GM18511 (cell line): ENCODE measurements at regions not wholly inside any gene's neighbourhood (a gene's known extent, or its start where the extent isn't known, plus 50 kb on each side); places are given as distances from the start of the nearest gene placed in this dataset.
A peak's percentile ranks its signal among the peaks of the same experiment; 100 is the strongest.

Experiments used
- ATAC-seq: cut with Tn5 transposase; IDR thresholded peaks from one replicate; pipeline ENCODE4 v1.9.1; 2021; ENCODE audit warnings: mild to moderate bottlenecking, moderate library complexity; ENCODE audit not compliant: unreplicated experiment

- no peak for ATAC-seq
Observed at GRCh38 chr17:63240106-63240505, 206.0 kb downstream of the CYB561 start.

DNA sequence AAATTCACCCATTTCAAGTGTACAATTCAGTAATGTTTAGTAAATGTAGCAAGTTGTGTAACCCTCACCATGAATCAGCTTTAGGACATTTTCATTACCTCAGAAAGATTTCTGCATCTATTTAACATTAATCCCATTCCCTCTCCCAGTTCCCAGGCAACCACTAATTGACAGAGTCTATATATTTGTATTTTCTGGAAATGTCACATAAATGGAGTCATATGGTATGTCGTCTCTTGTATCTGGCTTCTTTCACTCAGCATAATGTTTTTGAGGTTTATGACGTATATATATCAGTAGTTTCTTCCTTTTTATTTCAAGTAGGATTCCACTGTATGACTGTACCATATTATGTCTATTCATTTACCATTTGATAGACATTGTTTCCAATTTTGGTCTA, 199.8 kb downstream of the CYB561 start:
- no peak for ATAC-seq

- ATAC-seq = no peak
Observed at GRCh38 chr17:63247706-63248105, 198.4 kb downstream of the CYB561 start.

GRCh38 chr17:63249256-63250004, 196.7 kb downstream of the CYB561 start:
- ATAC-seq = no peak

GRCh38 chr17:63250830-63251229, 195.3 kb downstream of the CYB561 start:
- ATAC-seq = no peak

GRCh38 chr17:63258785-63259184, 187.3 kb downstream of the CYB561 start:
- ATAC-seq = no peak

- ATAC-seq = no peak
Observed at GRCh38 chr17:63262751-63263476, 183.2 kb downstream of the CYB561 start.

GRCh38 chr17:63265526-63265925, 180.6 kb downstream of the CYB561 start:
- ATAC-seq = no peak

DNA sequence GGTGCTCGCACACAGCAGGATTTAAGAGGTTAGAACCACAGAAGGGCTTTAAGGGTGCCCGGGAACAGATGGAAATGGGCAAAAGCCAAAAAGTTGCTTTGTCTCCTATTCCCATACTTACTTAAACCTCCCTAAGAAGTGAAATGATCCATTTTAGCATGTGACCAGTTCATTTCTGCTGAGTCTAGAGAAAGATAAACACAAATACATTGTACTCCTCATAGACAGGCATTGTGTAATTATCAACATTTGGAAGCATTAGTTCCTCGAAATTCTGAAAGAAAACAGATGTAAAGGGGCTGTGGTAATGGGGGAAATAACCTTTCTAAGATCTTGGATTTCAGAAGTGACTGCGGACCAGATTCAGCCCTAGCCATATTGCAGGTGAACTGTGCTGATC, 178.3 kb downstream of the CYB561 start:
- ATAC-seq = no peak

- ATAC-seq = no peak
Observed at GRCh38 chr17:63268827-63269226, 177.3 kb downstream of the CYB561 start.

DNA sequence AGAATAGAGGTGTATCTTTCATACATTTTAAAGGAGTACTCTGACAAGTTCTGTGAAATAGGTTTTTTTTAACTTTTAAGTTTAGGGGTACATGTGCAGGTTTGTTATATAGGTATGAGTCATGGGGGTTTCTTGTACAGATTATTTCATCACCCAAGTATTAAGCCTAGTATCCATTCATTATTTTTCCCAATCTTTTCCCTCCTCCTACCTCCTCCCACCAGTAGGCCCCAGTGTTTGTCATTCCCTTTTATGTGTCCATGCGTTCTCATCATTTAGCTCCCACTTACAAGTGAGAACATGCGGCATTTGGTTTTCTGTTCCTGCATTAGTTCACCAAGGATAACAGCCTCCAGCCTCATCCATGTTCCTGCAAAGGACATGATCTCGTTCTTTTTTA, 175.5 kb downstream of the CYB561 start:
- no peak for ATAC-seq

GRCh38 chr17:63274146-63274545, 172.0 kb downstream of the CYB561 start:
- no peak for ATAC-seq

GRCh38 chr17:63275318-63275970, 170.7 kb downstream of the CYB561 start:
- ATAC-seq = no peak

- ATAC-seq = no peak
Observed at GRCh38 chr17:63275971-63276745, 169.9 kb downstream of the CYB561 start.

GRCh38 chr17:63276821-63277220, 169.3 kb downstream of the CYB561 start:
- ATAC-seq = no peak

DNA sequence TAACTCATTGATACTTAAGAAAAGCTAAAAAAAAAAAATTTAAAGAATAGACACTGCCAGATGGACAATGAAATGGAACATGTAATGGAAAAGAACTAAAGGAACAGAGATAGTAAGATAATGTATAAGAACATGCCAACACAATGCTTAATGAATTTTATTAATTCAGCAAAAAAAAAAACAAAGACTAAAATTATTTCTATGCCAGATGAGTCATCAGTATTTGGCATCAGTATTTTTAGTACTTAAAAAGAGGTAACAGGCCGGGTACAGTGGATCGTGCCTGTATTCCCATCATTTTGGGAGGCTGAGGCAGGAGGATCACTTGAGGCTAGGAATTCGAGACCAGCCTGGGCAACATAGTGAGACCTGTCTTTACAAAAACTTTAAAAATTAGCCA, 168.5 kb downstream of the CYB561 start:
- no peak for ATAC-seq

DNA sequence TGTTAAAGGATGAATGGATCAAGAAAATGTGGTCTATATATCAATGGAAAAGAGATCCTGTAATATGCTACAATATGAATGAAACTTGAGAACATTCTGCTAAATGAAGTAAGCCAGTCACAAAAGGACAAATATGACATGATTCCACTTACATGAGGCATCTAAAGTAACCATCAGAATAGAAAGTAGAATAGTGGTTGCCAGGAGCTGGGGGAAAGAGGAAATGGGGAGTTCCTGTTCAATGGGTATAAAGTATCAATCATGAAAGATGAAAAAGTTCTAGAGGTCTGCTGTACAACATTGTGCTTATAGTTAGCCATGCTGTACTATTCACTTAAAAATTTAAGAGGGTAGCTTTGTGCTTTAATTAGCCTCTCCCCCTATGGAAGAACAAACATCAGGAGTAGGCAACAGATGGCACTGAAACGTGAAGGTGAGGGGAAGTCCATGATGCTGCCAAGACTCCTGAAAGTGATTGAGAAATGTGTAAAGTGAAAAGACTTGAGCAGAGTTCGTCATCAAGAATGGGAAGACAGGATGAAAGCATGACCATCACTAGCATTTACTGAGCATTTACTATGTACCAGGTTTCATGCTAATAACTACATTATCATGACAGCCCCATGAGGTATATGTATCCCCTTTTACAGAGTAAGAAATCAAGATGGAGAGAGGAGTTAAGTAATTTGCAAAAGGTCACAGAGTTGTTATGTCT, 167.2 kb downstream of the CYB561 start:
- peak; percentile 62 for ATAC-seq

- no peak for ATAC-seq
Observed at GRCh38 chr17:63279498-63280230, 166.4 kb downstream of the CYB561 start.

DNA sequence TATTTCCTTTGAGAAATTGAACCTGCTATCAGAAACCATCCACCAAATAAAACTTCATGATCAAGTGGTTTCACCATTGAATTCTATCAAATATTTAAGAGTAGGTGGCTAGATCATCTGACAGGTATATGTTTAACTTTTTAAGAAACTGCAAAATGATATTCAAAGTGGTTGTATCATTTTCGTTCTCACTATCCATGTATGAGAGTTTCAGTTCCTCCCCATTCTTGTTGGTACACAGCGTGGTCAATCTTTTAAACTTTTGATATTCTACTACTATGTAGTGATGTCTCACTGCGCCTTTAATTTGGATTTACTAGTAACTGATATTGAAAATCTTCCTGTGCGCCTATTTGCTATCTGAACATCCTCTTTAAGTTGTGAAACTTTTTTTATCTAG, 163.7 kb downstream of the CYB561 start:
- ATAC-seq = peak; percentile 65

DNA sequence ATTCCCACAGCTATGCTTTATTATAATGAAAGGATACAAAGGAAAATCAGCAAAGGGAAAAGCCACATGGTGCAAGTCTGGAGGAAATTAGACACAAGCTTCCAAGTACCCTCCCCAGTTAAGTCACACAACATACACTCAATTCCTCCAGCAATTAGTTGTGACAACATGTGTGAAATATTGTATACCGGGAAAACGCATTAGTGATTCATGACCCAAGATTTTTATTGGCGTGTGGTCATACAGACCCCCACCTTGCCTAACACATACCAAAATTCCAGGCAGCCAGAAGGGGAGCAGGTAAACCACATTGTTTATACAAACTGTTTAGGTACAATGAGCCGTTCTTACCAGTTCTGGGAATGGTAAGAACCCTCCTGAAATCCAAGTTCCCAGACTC, 160.6 kb downstream of the CYB561 start:
- no peak for ATAC-seq
